RWPE1 (cell line): ENCODE measurements at regions not wholly inside any gene's neighbourhood (a gene's known extent, or its start where the extent isn't known, plus 50 kb on each side); places are given as distances from the start of the nearest gene placed in this dataset.

Experiments
- CTCF ChIA-PET: fragments of 350-600 bp; sonication (Branson Sonifier 250); formaldehyde crosslinking; extraction: SDS; loops from one replicate; lab custom pipeline; 2021; lab: Yijun Ruan, JAX
- POLR2A ChIA-PET: fragments of 400-600 bp; formaldehyde crosslinking; extraction: SDS; loops from one replicate; lab custom pipeline; 2020; ENCODE audit warnings: antibody characterized with exemption; ENCODE audit not compliant: low non-redundant PET; lab: Yijun Ruan, JAX
- DNase-seq: peaks from one replicate; pipeline ENCODE4 v3.0.0; 2012; ENCODE audit warnings: low spot score
- H3K27ac ChIP-seq: fragments of 450-650 bp; 2 replicates; pipeline ENCODE4 v1.5.1; 2017
- CTCF ChIP-seq: fragments of 450-650 bp; conservative IDR thresholded peaks from 2 replicates; pipeline ENCODE4 v1.5.1; 2017; ENCODE audit warnings: low read depth, mild to moderate bottlenecking

- CTCF ChIA-PET = no interaction called here
- POLR2A ChIA-PET = no interaction called here
- DNase-seq = no peak
- TF ChIP-seq CTCF = no peak
- H3K27ac ChIP-seq = no peak overlapping the region
These were observed 418.3 kb downstream of the NPIPA7 start for GRCh38 chr16:16797239-16797638.

GRCh38 chr16:16798504-16798903 is 419.6 kb downstream of the NPIPA7 start:
- CTCF ChIA-PET = no interaction called here
- H3K27ac ChIP-seq = no peak overlapping the region
- no peak for DNase-seq
- POLR2A ChIA-PET = no interaction called here
- no peak for TF ChIP-seq CTCF

- no peak for TF ChIP-seq CTCF
- ChIA-PET CTCF (interaction anchor here (0.8 kb wide), 1 partner anchor 647 kb away, joined by 6 read pairs; no protein-coding TSS in a partner anchor), POLR2A (no interaction called here)
- H3K27ac ChIP-seq = no peak overlapping the region
- DNase-seq = no peak
These were observed 426.9 kb downstream of the NPIPA7 start for GRCh38 chr16:16805809-16806208.

- POLR2A ChIA-PET = no interaction called here
- H3K27ac ChIP-seq = no peak overlapping the region
- TF ChIP-seq CTCF = no peak
- CTCF ChIA-PET = no interaction called here
- no peak for DNase-seq
These were observed 436.7 kb downstream of the NPIPA7 start for GRCh38 chr16:16815641-16816040.

- ChIA-PET POLR2A (no interaction called here), CTCF (no interaction called here)
- no peak for TF ChIP-seq CTCF
- no peak for DNase-seq
- H3K27ac ChIP-seq = no peak overlapping the region
These were observed 438.3 kb downstream of the NPIPA7 start for GRCh38 chr16:16817196-16817595.

- H3K27ac ChIP-seq = no peak overlapping the region
- DNase-seq = no peak
- TF ChIP-seq CTCF = no peak
- POLR2A ChIA-PET = no interaction called here
- CTCF ChIA-PET = no interaction called here
These were observed 442.3 kb downstream of the NPIPA7 start for GRCh38 chr16:16821261-16821660.
